WTC11 (cell line): ENCODE measurements at regions not wholly inside any gene's neighbourhood (a gene's known extent, or its start where the extent isn't known, plus 50 kb on each side); places are given as distances from the start of the nearest gene placed in this dataset.

Experiments
- EMX1 ChIP-seq: fragments of 250-450 bp; sonication (Bioruptor Pico); IDR thresholded peaks from 2 replicates; pipeline ENCODE4 v1.8.0; 2021; ENCODE audit warnings: mild to moderate bottlenecking
- NR1H2 ChIP-seq: sonication (generic); formaldehyde crosslinking; IDR thresholded peaks from 2 replicates; pipeline ENCODE4 v1.9.0; 2021; ENCODE audit warnings: mild to moderate bottlenecking, moderate library complexity, missing genetic modification reagents
- ZNF121 ChIP-seq: sonication (generic); formaldehyde crosslinking; IDR thresholded peaks from 2 replicates; pipeline ENCODE4 v1.8.0; 2023; ENCODE audit warnings: missing genetic modification reagents
- ZNF219 ChIP-seq: sonication (generic); formaldehyde crosslinking; IDR thresholded peaks from 2 replicates; pipeline ENCODE4 v1.8.0; 2023; ENCODE audit warnings: missing genetic modification reagents, mild to moderate bottlenecking, borderline replicate concordance
- TF ChIP-seq, protein P1 (sequence below): fragments of 200-600 bp; IDR thresholded peaks from 2 replicates; pipeline ENCODE4 v1.8.0; 2022; ENCODE audit warnings: antibody characterized with exemption

GRCh38 chr3:163786416-163786815, 1291.9 kb downstream of the SI start:
- TF ChIP-seq ZNF121 (CRISPR knock-in tag): no peak
- TF ChIP-seq, protein P1, sequence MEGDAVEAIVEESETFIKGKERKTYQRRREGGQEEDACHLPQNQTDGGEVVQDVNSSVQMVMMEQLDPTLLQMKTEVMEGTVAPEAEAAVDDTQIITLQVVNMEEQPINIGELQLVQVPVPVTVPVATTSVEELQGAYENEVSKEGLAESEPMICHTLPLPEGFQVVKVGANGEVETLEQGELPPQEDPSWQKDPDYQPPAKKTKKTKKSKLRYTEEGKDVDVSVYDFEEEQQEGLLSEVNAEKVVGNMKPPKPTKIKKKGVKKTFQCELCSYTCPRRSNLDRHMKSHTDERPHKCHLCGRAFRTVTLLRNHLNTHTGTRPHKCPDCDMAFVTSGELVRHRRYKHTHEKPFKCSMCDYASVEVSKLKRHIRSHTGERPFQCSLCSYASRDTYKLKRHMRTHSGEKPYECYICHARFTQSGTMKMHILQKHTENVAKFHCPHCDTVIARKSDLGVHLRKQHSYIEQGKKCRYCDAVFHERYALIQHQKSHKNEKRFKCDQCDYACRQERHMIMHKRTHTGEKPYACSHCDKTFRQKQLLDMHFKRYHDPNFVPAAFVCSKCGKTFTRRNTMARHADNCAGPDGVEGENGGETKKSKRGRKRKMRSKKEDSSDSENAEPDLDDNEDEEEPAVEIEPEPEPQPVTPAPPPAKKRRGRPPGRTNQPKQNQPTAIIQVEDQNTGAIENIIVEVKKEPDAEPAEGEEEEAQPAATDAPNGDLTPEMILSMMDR: no peak
- no peak for TF ChIP-seq EMX1 (CRISPR knock-in tag)
- no peak for TF ChIP-seq ZNF219 (CRISPR knock-in tag)
- TF ChIP-seq NR1H2 (CRISPR knock-in tag): no peak
